HepG2 (cell line): ENCODE measurements at regions not wholly inside any gene's neighbourhood (a gene's known extent, or its start where the extent isn't known, plus 50 kb on each side); places are given as distances from the start of the nearest gene placed in this dataset.
"Not testable (repeated sequence)": the region's sequence is repeated elsewhere in the genome, so short reads cannot be mapped to it uniquely, and the experiment has no call there.

ENCODE experiments used
- FOXJ3 ChIP-seq: sonication (generic); formaldehyde crosslinking; IDR thresholded peaks from 2 replicates; pipeline ENCODE4 v1.4.0; 2020; ENCODE audit warnings: missing genetic modification reagents, mild to moderate bottlenecking, borderline replicate concordance
- FOXK1 ChIP-seq: sonication (generic); formaldehyde crosslinking; IDR thresholded peaks from 2 replicates; pipeline ENCODE4 v1.4.0; 2020; ENCODE audit warnings: low read depth, missing genetic modification reagents, borderline replicate concordance
- HOMEZ ChIP-seq: IDR thresholded peaks from 2 replicates; pipeline ENCODE4 v1.6.1; 2016; ENCODE audit warnings: low read depth
- MAFF ChIP-seq: IDR thresholded peaks from 2 replicates; pipeline ENCODE4 v1.6.1; 2011; ENCODE audit warnings: low read depth, low read length, improper control_type of control experiment
- MAX ChIP-seq: IDR thresholded peaks from 2 replicates; pipeline ENCODE4 v1.6.1; 2012; ENCODE audit warnings: inconsistent platforms
- POGZ ChIP-seq: sonication (generic); formaldehyde crosslinking; IDR thresholded peaks from 2 replicates; pipeline ENCODE4 v1.4.0; 2020; ENCODE audit warnings: mild to moderate bottlenecking, missing genetic modification reagents
- RFX3 ChIP-seq: IDR thresholded peaks from 2 replicates; pipeline ENCODE4 v1.6.1; 2016; ENCODE audit warnings: missing biosample characterization, missing genetic modification reagents
- SIX4 ChIP-seq: sonication (generic); formaldehyde crosslinking; IDR thresholded peaks from 2 replicates; pipeline ENCODE4 v1.4.0; 2020; ENCODE audit warnings: missing genetic modification reagents
- SMC3 ChIP-seq: IDR thresholded peaks from 2 replicates; pipeline ENCODE4 v1.6.1; 2011; ENCODE audit warnings: low read length, improper control_type of control experiment
- SOX6 ChIP-seq, 2 experiments: fragments of 450-650 bp in 1 of 2; sonication (generic) in 1 of 2; formaldehyde crosslinking in 1 of 2; IDR thresholded peaks; 2 replicates each; pipeline versions ENCODE4 v1.4.0 to v1.6.1; 2017 to 2020; ENCODE audit warnings: antibody characterized with exemption in 1 of 2, mild to moderate bottlenecking in 1 of 2, missing genetic modification reagents in 1 of 2
- TFE3 ChIP-seq: IDR thresholded peaks from 2 replicates; pipeline ENCODE4 v1.6.1; 2016
- ZBTB34 ChIP-seq: sonication (generic); formaldehyde crosslinking; IDR thresholded peaks from 2 replicates; pipeline ENCODE4 v1.8.0; 2022; ENCODE audit warnings: mild to moderate bottlenecking, missing genetic modification reagents
- ZFX ChIP-seq: sonication (generic); formaldehyde crosslinking; IDR thresholded peaks from 2 replicates; pipeline ENCODE4 v1.4.0; 2020; ENCODE audit warnings: mild to moderate bottlenecking, low read depth, missing genetic modification reagents, moderate library complexity
- ZKSCAN8 ChIP-seq: IDR thresholded peaks from 2 replicates; pipeline ENCODE4 v1.6.1; 2016; ENCODE audit warnings: borderline replicate concordance, missing genetic modification reagents, missing compliant biosample characterization
- ZNF747 ChIP-seq: sonication (generic); formaldehyde crosslinking; IDR thresholded peaks from 2 replicates; pipeline ENCODE4 v1.8.1; 2023; ENCODE audit warnings: missing genetic modification reagents, mild to moderate bottlenecking, borderline replicate concordance
- ZNF768 ChIP-seq: sonication (generic); formaldehyde crosslinking; IDR thresholded peaks from 2 replicates; pipeline ENCODE4 v1.4.0; 2020; ENCODE audit warnings: missing genetic modification reagents
- ZNF782 ChIP-seq: sonication (generic); formaldehyde crosslinking; IDR thresholded peaks from 2 replicates; pipeline ENCODE4 v1.4.0; 2020; ENCODE audit warnings: missing genetic modification reagents, mild to moderate bottlenecking, borderline replicate concordance
- TF ChIP-seq, protein P1 (sequence below): sonication (generic); formaldehyde crosslinking; IDR thresholded peaks from 2 replicates; pipeline ENCODE4 v1.4.0; 2020; ENCODE audit warnings: missing genetic modification reagents, borderline replicate concordance
- TF ChIP-seq, protein P2 (sequence below): sonication (generic); formaldehyde crosslinking; IDR thresholded peaks from 2 replicates; pipeline ENCODE4 v1.5.0; 2020; ENCODE audit warnings: missing genetic modification reagents

DNA sequence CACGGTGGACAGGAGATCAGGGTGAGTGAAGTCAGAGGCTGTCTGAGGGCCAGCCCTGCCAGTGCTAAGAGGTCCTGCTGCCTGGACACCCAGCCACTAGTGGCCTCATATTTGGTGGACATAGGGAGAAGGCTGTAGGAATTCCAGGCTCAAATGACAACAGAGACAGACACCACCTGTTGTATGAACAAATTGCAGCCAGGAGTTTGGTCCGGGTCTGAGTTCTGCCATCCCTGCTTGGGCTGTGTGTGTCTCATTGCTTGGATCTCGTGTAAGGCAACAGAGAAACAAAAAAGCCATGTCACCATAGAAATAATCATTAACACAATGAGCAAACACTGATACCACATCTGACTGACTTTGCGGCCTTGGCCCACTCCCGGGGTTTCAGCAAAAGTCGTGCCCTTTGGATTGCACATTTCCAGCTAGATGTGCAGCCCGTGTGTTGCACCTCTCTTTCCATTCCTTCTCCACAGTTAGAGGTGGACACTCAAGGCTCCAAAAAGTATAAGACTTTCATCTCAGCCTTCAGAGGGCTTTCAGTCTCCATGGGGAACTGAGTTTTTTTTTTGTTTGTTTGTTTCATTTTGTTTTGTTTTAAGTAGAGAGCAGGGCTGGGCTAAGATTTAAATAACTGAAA, 211.2 kb downstream of the RTP5 start (continued):
- TF ChIP-seq, protein P1, sequence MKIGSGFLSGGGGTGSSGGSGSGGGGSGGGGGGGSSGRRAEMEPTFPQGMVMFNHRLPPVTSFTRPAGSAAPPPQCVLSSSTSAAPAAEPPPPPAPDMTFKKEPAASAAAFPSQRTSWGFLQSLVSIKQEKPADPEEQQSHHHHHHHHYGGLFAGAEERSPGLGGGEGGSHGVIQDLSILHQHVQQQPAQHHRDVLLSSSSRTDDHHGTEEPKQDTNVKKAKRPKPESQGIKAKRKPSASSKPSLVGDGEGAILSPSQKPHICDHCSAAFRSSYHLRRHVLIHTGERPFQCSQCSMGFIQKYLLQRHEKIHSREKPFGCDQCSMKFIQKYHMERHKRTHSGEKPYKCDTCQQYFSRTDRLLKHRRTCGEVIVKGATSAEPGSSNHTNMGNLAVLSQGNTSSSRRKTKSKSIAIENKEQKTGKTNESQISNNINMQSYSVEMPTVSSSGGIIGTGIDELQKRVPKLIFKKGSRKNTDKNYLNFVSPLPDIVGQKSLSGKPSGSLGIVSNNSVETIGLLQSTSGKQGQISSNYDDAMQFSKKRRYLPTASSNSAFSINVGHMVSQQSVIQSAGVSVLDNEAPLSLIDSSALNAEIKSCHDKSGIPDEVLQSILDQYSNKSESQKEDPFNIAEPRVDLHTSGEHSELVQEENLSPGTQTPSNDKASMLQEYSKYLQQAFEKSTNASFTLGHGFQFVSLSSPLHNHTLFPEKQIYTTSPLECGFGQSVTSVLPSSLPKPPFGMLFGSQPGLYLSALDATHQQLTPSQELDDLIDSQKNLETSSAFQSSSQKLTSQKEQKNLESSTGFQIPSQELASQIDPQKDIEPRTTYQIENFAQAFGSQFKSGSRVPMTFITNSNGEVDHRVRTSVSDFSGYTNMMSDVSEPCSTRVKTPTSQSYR (CRISPR knock-in tag) = peak; percentile 64; the same call in 1 of the 2 replicates
- TF ChIP-seq MAX (peak; percentile 63), SIX4 (CRISPR knock-in tag) (peak; percentile 79), TFE3 (peak; percentile 89), SOX6 (CRISPR knock-in tag; IDR thresholded peaks at IDR 0.05) (peak; percentile 95), ZBTB34 (CRISPR knock-in tag) (peak; percentile 78; the same call in 1 of the 2 replicates), FOXJ3 (CRISPR knock-in tag) (peak; percentile 91; the same call in 1 of the 2 replicates), MAFF (peak; percentile 27; the same call in 1 of the 2 replicates), ZNF747 (CRISPR knock-in tag) (peak; percentile 60; the same call in 1 of the 2 replicates), ZNF782 (0 out of 2 replicates have a peak, but pooled peaks have one; percentile 24), FOXK1 (CRISPR knock-in tag) (peak; percentile 83), RFX3 (CRISPR knock-in tag) (peak; percentile 45), SMC3 (0 out of 2 replicates have a peak, but pooled peaks have one; percentile 1), POGZ (CRISPR knock-in tag) (peak; percentile 74), ZKSCAN8 (peak; percentile 79; the same call in 1 of the 2 replicates), ZNF768 (CRISPR knock-in tag) (peak; percentile 27; the same call in 1 of the 2 replicates), HOMEZ (0 out of 2 replicates have a peak, but pooled peaks have one; percentile 52), ZFX (CRISPR knock-in tag) (peak; percentile 65; the same call in 1 of the 2 replicates)
- not testable (repeated sequence) for TF ChIP-seq SOX6 (IDR thresholded peaks at IDR 0.05)
- TF ChIP-seq, protein P2, sequence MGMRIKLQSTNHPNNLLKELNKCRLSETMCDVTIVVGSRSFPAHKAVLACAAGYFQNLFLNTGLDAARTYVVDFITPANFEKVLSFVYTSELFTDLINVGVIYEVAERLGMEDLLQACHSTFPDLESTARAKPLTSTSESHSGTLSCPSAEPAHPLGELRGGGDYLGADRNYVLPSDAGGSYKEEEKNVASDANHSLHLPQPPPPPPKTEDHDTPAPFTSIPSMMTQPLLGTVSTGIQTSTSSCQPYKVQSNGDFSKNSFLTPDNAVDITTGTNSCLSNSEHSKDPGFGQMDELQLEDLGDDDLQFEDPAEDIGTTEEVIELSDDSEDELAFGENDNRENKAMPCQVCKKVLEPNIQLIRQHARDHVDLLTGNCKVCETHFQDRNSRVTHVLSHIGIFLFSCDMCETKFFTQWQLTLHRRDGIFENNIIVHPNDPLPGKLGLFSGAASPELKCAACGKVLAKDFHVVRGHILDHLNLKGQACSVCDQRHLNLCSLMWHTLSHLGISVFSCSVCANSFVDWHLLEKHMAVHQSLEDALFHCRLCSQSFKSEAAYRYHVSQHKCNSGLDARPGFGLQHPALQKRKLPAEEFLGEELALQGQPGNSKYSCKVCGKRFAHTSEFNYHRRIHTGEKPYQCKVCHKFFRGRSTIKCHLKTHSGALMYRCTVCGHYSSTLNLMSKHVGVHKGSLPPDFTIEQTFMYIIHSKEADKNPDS = peak; percentile 28; the same call in 1 of the 2 replicates
